GM12878 (cell line): ENCODE measurements at regions not wholly inside any gene's neighbourhood (a gene's known extent, or its start where the extent isn't known, plus 50 kb on each side); places are given as distances from the start of the nearest gene placed in this dataset.

ENCODE experiments used
- CTCF ChIP-seq, 3 experiments: IDR thresholded peaks in 2 of 3; conservative IDR thresholded peaks in 1 of 3; 2 replicates each; pipeline ENCODE4 v1.5.1; 2011; ENCODE audit warnings: low read depth in 3 of 3, low read length in 3 of 3, mild to moderate bottlenecking in 3 of 3, control low read depth in 2 of 3, moderate library complexity in 2 of 3, inconsistent platforms in 1 of 3, mixed read lengths in 1 of 3; ENCODE audit not compliant: control insufficient read depth in 2 of 3, insufficient read depth in 1 of 3; ENCODE audit errors: extremely low read depth in 1 of 3
- EP300 ChIP-seq, 2 experiments: fragments of 150-350 bp in 1 of 2; IDR thresholded peaks; 2 replicates each; pipeline ENCODE4 v1.6.1; 2011 to 2012; ENCODE audit warnings: low read depth in 2 of 2, low read length in 2 of 2, borderline replicate concordance in 1 of 2, improper control_type of control experiment in 1 of 2, inconsistent platforms in 1 of 2; ENCODE audit not compliant: control insufficient read depth in 1 of 2
- EZH2 ChIP-seq: IDR thresholded peaks from 2 replicates; pipeline ENCODE4 v1.6.1; 2012; ENCODE audit warnings: low read depth, mild to moderate bottlenecking, control low read depth, inconsistent platforms, low read length, borderline replicate concordance; ENCODE audit not compliant: control insufficient read depth
- MXI1 ChIP-seq: fragments of 150-350 bp; IDR thresholded peaks from 2 replicates; pipeline ENCODE4 v1.6.1; 2011; ENCODE audit warnings: low read depth, mild to moderate bottlenecking, inconsistent platforms, low read length, improper control_type of control experiment
- MYC ChIP-seq: IDR thresholded peaks from 2 replicates; pipeline ENCODE4 v1.6.1; 2011; ENCODE audit warnings: mild to moderate bottlenecking, low read length, moderate library complexity, inconsistent platforms; ENCODE audit not compliant: insufficient read depth, insufficient replicate concordance, insufficient read length, severe bottlenecking
- NR2C2 ChIP-seq: IDR thresholded peaks from 2 replicates; pipeline ENCODE4 v1.6.1; 2011; ENCODE audit warnings: borderline replicate concordance, low read depth; ENCODE audit not compliant: control insufficient read depth, insufficient read length
- POLR2A ChIP-seq: IDR thresholded peaks from 2 replicates; pipeline ENCODE4 v1.6.1; 2011; ENCODE audit warnings: low read depth, mild to moderate bottlenecking, low read length
- USF1 ChIP-seq: IDR thresholded peaks from 2 replicates; pipeline ENCODE4 v1.6.1; 2011; ENCODE audit warnings: borderline replicate concordance, low read depth, mild to moderate bottlenecking, moderate library complexity, mixed read lengths, low read length; ENCODE audit not compliant: insufficient read depth; ENCODE audit errors: extremely low read length
- TF ChIP-seq, protein P1 (sequence below): IDR thresholded peaks from 2 replicates; pipeline ENCODE4 v1.6.1; 2012; ENCODE audit warnings: improper control_type of control experiment, low read depth, low read length; ENCODE audit not compliant: insufficient replicate concordance

DNA sequence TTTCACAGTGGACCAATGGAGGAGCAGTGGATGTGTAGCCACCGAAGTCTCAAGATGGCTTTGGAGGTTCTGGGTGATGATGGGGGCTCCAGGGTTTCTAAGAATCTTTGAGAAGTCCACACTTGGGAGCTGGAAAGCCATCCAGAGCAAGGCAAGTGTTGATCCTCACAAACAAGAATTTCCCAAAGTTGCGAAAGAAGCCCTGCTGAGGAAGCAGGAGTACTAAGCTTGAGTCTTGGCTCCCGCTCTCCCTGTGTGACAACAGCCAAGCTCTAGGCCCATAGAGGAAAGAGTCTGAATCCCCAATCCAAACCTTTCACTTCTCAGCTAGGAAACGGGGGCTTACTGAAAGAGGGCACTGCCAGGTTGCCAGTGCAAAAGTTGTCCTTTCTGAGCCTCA, 106.0 kb downstream of the EDN3 start:
- TF ChIP-seq MXI1: no peak
- no peak for TF ChIP-seq CTCF (IDR thresholded peaks at IDR 0.05 in 2 of 3, conservative IDR thresholded peaks at IDR 0.05 in 1 of 3; ENCODE audit: control insufficient read depth in 2 of 3, extremely low read depth in 1 of 3, insufficient read depth in 1 of 3, low read depth in 3 of 3, low read length in 3 of 3)
- no peak for TF ChIP-seq EZH2
- no peak for TF ChIP-seq NR2C2
- no peak for TF ChIP-seq USF1
- TF ChIP-seq POLR2A: no peak
- no peak for TF ChIP-seq MYC
- no peak for TF ChIP-seq EP300 (IDR thresholded peaks at IDR 0.05; ENCODE audit: borderline replicate concordance in 1 of 2, control insufficient read depth in 1 of 2, low read depth in 2 of 2, low read length in 2 of 2)
- TF ChIP-seq, protein P1, sequence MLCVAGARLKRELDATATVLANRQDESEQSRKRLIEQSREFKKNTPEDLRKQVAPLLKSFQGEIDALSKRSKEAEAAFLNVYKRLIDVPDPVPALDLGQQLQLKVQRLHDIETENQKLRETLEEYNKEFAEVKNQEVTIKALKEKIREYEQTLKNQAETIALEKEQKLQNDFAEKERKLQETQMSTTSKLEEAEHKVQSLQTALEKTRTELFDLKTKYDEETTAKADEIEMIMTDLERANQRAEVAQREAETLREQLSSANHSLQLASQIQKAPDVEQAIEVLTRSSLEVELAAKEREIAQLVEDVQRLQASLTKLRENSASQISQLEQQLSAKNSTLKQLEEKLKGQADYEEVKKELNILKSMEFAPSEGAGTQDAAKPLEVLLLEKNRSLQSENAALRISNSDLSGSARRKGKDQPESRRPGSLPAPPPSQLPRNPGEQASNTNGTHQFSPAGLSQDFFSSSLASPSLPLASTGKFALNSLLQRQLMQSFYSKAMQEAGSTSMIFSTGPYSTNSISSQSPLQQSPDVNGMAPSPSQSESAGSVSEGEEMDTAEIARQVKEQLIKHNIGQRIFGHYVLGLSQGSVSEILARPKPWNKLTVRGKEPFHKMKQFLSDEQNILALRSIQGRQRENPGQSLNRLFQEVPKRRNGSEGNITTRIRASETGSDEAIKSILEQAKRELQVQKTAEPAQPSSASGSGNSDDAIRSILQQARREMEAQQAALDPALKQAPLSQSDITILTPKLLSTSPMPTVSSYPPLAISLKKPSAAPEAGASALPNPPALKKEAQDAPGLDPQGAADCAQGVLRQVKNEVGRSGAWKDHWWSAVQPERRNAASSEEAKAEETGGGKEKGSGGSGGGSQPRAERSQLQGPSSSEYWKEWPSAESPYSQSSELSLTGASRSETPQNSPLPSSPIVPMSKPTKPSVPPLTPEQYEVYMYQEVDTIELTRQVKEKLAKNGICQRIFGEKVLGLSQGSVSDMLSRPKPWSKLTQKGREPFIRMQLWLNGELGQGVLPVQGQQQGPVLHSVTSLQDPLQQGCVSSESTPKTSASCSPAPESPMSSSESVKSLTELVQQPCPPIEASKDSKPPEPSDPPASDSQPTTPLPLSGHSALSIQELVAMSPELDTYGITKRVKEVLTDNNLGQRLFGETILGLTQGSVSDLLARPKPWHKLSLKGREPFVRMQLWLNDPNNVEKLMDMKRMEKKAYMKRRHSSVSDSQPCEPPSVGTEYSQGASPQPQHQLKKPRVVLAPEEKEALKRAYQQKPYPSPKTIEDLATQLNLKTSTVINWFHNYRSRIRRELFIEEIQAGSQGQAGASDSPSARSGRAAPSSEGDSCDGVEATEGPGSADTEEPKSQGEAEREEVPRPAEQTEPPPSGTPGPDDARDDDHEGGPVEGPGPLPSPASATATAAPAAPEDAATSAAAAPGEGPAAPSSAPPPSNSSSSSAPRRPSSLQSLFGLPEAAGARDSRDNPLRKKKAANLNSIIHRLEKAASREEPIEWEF: no peak
